Smooth muscle cell (in vitro differentiated cells): ENCODE measurements at regions not wholly inside any gene's neighbourhood (a gene's known extent, or its start where the extent isn't known, plus 50 kb on each side); places are given as distances from the start of the nearest gene placed in this dataset.
A peak's percentile ranks its signal among the peaks of the same experiment; 100 is the strongest.

Experiments
- DNase-seq: peaks from one replicate; lab custom pipeline; 2025; ENCODE audit not compliant: unreplicated experiment; lab: John Stamatoyannopoulos, UW
- H2AFZ ChIP-seq: fragments of 200-600 bp; sonication (generic); 2 replicates; pipeline ENCODE4 v1.6.0; 2016; ENCODE audit warnings: antibody characterized with exemption, low read depth, mild to moderate bottlenecking
- H3F3A ChIP-seq: fragments of 200-600 bp; sonication (generic); 2 replicates; pipeline ENCODE4 v1.6.0; 2017; ENCODE audit warnings: antibody characterized with exemption, low read depth
- H3K27ac ChIP-seq: fragments of 200-600 bp; sonication (generic); 2 replicates; pipeline ENCODE4 v1.5.1; 2016; ENCODE audit warnings: low read depth, mild to moderate bottlenecking
- H3K27me3 ChIP-seq: fragments of 200-600 bp; sonication (generic); 2 replicates; pipeline ENCODE4 v1.6.1; 2016; ENCODE audit warnings: low read depth, mild to moderate bottlenecking
- H3K36me3 ChIP-seq: fragments of 200-600 bp; sonication (generic); 2 replicates; pipeline ENCODE4 v1.5.1; 2016; ENCODE audit warnings: low read depth
- H3K4me1 ChIP-seq: fragments of 200-600 bp; sonication (generic); 2 replicates; pipeline ENCODE4 v1.5.1; 2016; ENCODE audit warnings: low read depth
- H3K4me2 ChIP-seq: fragments of 200-600 bp; sonication (generic); 2 replicates; pipeline ENCODE4 v1.6.0; 2016; ENCODE audit warnings: mild to moderate bottlenecking
- H3K4me3 ChIP-seq: fragments of 200-600 bp; sonication (generic); 2 replicates; pipeline ENCODE4 v1.5.1; 2016; ENCODE audit warnings: mild to moderate bottlenecking
- H3K79me2 ChIP-seq: fragments of 200-600 bp; sonication (generic); 2 replicates; pipeline ENCODE4 v1.6.0; 2016; ENCODE audit warnings: low read depth, mild to moderate bottlenecking
- H3K9ac ChIP-seq: fragments of 200-600 bp; sonication (generic); 2 replicates; pipeline ENCODE4 v1.6.0; 2016; ENCODE audit warnings: low read depth
- H3K9me3 ChIP-seq: fragments of 200-600 bp; sonication (generic); replicated peaks from 2 replicates; pipeline ENCODE4 v1.5.1; 2016; ENCODE audit warnings: low read depth
- H4K20me1 ChIP-seq: fragments of 200-600 bp; sonication (generic); 2 replicates; pipeline ENCODE4 v1.6.0; 2016; ENCODE audit warnings: low read depth
- CTCF ChIP-seq: fragments of 200-600 bp; sonication (generic); IDR thresholded peaks from 2 replicates; pipeline ENCODE4 v1.5.1; 2017; ENCODE audit warnings: borderline replicate concordance, mild to moderate bottlenecking, antibody characterized with exemption; ENCODE audit not compliant: insufficient read depth, poor library complexity, severe bottlenecking
- WGBS: methylation state at CpG from one replicate; pipeline ENCODE4 v1.1.7; 2016; ENCODE audit warnings: low lambda C conversion rate; 5-methylcytosine and 5-hydroxymethylcytosine counted together

- WGBS: 60% methylated on average over 3 of the region's 3 CpGs
- Histone ChIP-seq H3K4me1 (peaks cover 26% of the 10 kb centered on the region), H2AFZ (peak overlapping the region; percentile 72)
These were observed 67.3 kb upstream of the VCAN start for GRCh38 chr5:83404182-83404716.

GRCh38 chr5:83405662-83406061 is 65.9 kb upstream of the VCAN start:
- WGBS: 93% methylated on average over 3 of the region's 3 CpGs
- H3K27ac ChIP-seq: no peak overlapping the region
- no peaks in the 10 kb centered on the region for H3K27me3 ChIP-seq
- DNase-seq: no peak
- H3K9ac ChIP-seq: no peak overlapping the region
- H3K36me3 ChIP-seq: no peaks in the 10 kb centered on the region
- H3K4me3 ChIP-seq: no peak overlapping the region
- no peak overlapping the region for H2AFZ ChIP-seq
- peaks cover 26% of the 10 kb centered on the region for H3K4me1 ChIP-seq
- H4K20me1 ChIP-seq: no peaks in the 10 kb centered on the region
- no peak for TF ChIP-seq CTCF
- H3K79me2 ChIP-seq: no peaks in the 10 kb centered on the region
- no peaks in the 10 kb centered on the region for H3F3A ChIP-seq
- H3K4me2 ChIP-seq: no peak overlapping the region
- H3K9me3 ChIP-seq: no peaks in the 10 kb centered on the region

More at GRCh38 chr5:83404182-83404716, 67.3 kb upstream of the VCAN start:
- Histone ChIP-seq H3K9me3 (no peaks in the 10 kb centered on the region), H3F3A (no peaks in the 10 kb centered on the region), H3K27ac (no peak overlapping the region), H3K4me2 (no peak overlapping the region), H4K20me1 (no peaks in the 10 kb centered on the region), H3K36me3 (no peaks in the 10 kb centered on the region), H3K79me2 (no peaks in the 10 kb centered on the region), H3K27me3 (no peaks in the 10 kb centered on the region), H3K9ac (no peak overlapping the region), H3K4me3 (no peak overlapping the region)
- TF ChIP-seq CTCF: no peak
- DNase-seq: no peak

GRCh38 chr5:83406906-83407305 is 64.6 kb upstream of the VCAN start:
- H3K4me1 ChIP-seq: peaks cover 18% of the 10 kb centered on the region
- H3K4me3 ChIP-seq: no peak overlapping the region
- H3F3A ChIP-seq: no peaks in the 10 kb centered on the region
- H3K9me3 ChIP-seq: no peaks in the 10 kb centered on the region
- no peak overlapping the region for H3K4me2 ChIP-seq
- no peaks in the 10 kb centered on the region for H3K79me2 ChIP-seq
- H4K20me1 ChIP-seq: no peaks in the 10 kb centered on the region
- no peaks in the 10 kb centered on the region for H3K36me3 ChIP-seq
- no peak for DNase-seq
- H3K27me3 ChIP-seq: no peaks in the 10 kb centered on the region
- H3K27ac ChIP-seq: no peak overlapping the region
- no peak for TF ChIP-seq CTCF
- H3K9ac ChIP-seq: no peak overlapping the region
- H2AFZ ChIP-seq: no peak overlapping the region

GRCh38 chr5:83407931-83408330 is 63.6 kb upstream of the VCAN start:
- peaks cover 15% of the 10 kb centered on the region for H3K4me1 ChIP-seq
- no peak overlapping the region for H2AFZ ChIP-seq
- no peaks in the 10 kb centered on the region for H3K36me3 ChIP-seq
- H3K4me2 ChIP-seq: no peak overlapping the region
- no peak overlapping the region for H3K9ac ChIP-seq
- no peaks in the 10 kb centered on the region for H3K27me3 ChIP-seq
- H3K4me3 ChIP-seq: no peak overlapping the region
- H3K9me3 ChIP-seq: no peaks in the 10 kb centered on the region
- no peak overlapping the region for H3K27ac ChIP-seq
- no peaks in the 10 kb centered on the region for H3K79me2 ChIP-seq
- DNase-seq: no peak
- H3F3A ChIP-seq: no peaks in the 10 kb centered on the region
- no peaks in the 10 kb centered on the region for H4K20me1 ChIP-seq
- no peak for TF ChIP-seq CTCF
